ENCODE measurements at regions not wholly inside any gene's neighbourhood (a gene's known extent, or its start where the extent isn't known, plus 50 kb on each side); places are given as distances from the start of the nearest gene placed in this dataset.

- TF ChIP-seq ZNF451 (CRISPR knock-in tag; IDR thresholded peaks at IDR 0.05) (no peak), JUND (CRISPR knock-in tag; IDR thresholded peaks at IDR 0.05) (no peak), ZNF512 (CRISPR knock-in tag; IDR thresholded peaks at IDR 0.05) (no peak), MTA1 (CRISPR knock-in tag; IDR thresholded peaks at IDR 0.05; ENCODE audit: borderline replicate concordance) (no peak), SIN3A (IDR thresholded peaks at IDR 0.05; ENCODE audit: borderline replicate concordance, low read depth, low read length) (no peak), BHLHE40 (IDR thresholded peaks at IDR 0.05; ENCODE audit: low read length) (no peak), CEBPB (IDR thresholded peaks at IDR 0.05; ENCODE audit: borderline replicate concordance, low read depth, low read length) (no peak), SMYD3 (CRISPR knock-in tag; IDR thresholded peaks at IDR 0.05) (no peak)
- TF ChIP-seq, protein P1, sequence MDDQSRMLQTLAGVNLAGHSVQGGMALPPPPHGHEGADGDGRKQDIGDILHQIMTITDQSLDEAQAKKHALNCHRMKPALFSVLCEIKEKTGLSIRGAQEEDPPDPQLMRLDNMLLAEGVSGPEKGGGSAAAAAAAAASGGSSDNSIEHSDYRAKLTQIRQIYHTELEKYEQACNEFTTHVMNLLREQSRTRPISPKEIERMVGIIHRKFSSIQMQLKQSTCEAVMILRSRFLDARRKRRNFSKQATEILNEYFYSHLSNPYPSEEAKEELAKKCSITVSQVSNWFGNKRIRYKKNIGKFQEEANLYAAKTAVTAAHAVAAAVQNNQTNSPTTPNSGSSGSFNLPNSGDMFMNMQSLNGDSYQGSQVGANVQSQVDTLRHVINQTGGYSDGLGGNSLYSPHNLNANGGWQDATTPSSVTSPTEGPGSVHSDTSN (CRISPR knock-in tag; IDR thresholded peaks at IDR 0.05; ENCODE audit: borderline replicate concordance), result no peak
- TF ChIP-seq, protein P2, sequence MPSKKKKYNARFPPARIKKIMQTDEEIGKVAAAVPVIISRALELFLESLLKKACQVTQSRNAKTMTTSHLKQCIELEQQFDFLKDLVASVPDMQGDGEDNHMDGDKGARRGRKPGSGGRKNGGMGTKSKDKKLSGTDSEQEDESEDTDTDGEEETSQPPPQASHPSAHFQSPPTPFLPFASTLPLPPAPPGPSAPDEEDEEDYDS (CRISPR knock-in tag; IDR thresholded peaks at IDR 0.05), result no peak
These were observed 61.5 kb upstream of the TSC22D1 start for GRCh38 chr13:44637581-44637980.
